ENCODE measurements at regions not wholly inside any gene's neighbourhood (a gene's known extent, or its start where the extent isn't known, plus 50 kb on each side); places are given as distances from the start of the nearest gene placed in this dataset.

- DNase-seq (ENCODE audit: low read depth), result no peak
- Mint-ChIP-seq H3K27me3 (ENCODE audit: low read depth, unreplicated experiment) (no peaks in the 10 kb centered on the region), H3K4me3 (ENCODE audit: unreplicated experiment) (no peak overlapping the region), H3K4me1 (ENCODE audit: low read depth, unreplicated experiment) (no peaks in the 10 kb centered on the region), H3K36me3 (ENCODE audit: low read depth, unreplicated experiment) (peaks cover 3% of the 10 kb centered on the region), H3K27ac (ENCODE audit: unreplicated experiment) (no peak overlapping the region), H3K9me3 (ENCODE audit: unreplicated experiment) (peaks cover 5% of the 10 kb centered on the region)
- Histone ChIP-seq H3K4me1 (ENCODE audit: insufficient read depth, low read length) (no peaks in the 10 kb centered on the region), H2AFZ (ENCODE audit: low read depth, low read length) (no peak overlapping the region), H4K20me1 (ENCODE audit: insufficient read depth, low read length) (no peaks in the 10 kb centered on the region), H3K4me3 (ENCODE audit: insufficient read depth, low read depth, low read length) (no peak overlapping the region), H3K79me2 (ENCODE audit: insufficient read depth, low read length) (no peaks in the 10 kb centered on the region), H3K4me2 (ENCODE audit: low read length) (no peak overlapping the region), H3K36me3 (ENCODE audit: insufficient read depth, low read length) (no peaks in the 10 kb centered on the region), H3K27ac (ENCODE audit: low read depth, low read length) (no peak overlapping the region), H3K27me3 (ENCODE audit: insufficient read depth, low read length) (no peaks in the 10 kb centered on the region), H3K9ac (ENCODE audit: low read length) (no peak overlapping the region), H3K9me3 (ENCODE audit: insufficient read depth, low read depth, low read length) (no peaks in the 10 kb centered on the region)
- FAIRE-seq, result no peak
- TF ChIP-seq CTCF (IDR thresholded peaks at IDR 0.05; ENCODE audit: insufficient read depth, low read depth, low read length) (no peak), EZH2 (IDR thresholded peaks at IDR 0.05; ENCODE audit: insufficient read depth, low read length) (no peak)
Measured at GRCh38 chr7:116377721-116378120, 121.8 kb upstream of the CAV2 start.

- Histone ChIP-seq H3K36me3 (ENCODE audit: insufficient read depth, low read length) (no peaks in the 10 kb centered on the region), H4K20me1 (ENCODE audit: insufficient read depth, low read length) (no peaks in the 10 kb centered on the region), H3K27ac (ENCODE audit: low read depth, low read length) (no peak overlapping the region), H3K4me3 (ENCODE audit: insufficient read depth, low read depth, low read length) (no peak overlapping the region), H3K9ac (ENCODE audit: low read length) (no peak overlapping the region), H3K9me3 (ENCODE audit: insufficient read depth, low read depth, low read length) (no peaks in the 10 kb centered on the region), H2AFZ (ENCODE audit: low read depth, low read length) (no peak overlapping the region), H3K4me2 (ENCODE audit: low read length) (no peak overlapping the region), H3K4me1 (ENCODE audit: insufficient read depth, low read length) (no peaks in the 10 kb centered on the region), H3K79me2 (ENCODE audit: insufficient read depth, low read length) (no peaks in the 10 kb centered on the region), H3K27me3 (ENCODE audit: insufficient read depth, low read length) (no peaks in the 10 kb centered on the region)
- no peaks in the 10 kb centered on the region for H3K27me3 Mint-ChIP-seq (ENCODE audit: low read depth, unreplicated experiment)
- TF ChIP-seq CTCF (IDR thresholded peaks at IDR 0.05; ENCODE audit: insufficient read depth, low read depth, low read length) (no peak), EZH2 (IDR thresholded peaks at IDR 0.05; ENCODE audit: insufficient read depth, low read length) (no peak)
- H3K4me3 Mint-ChIP-seq (ENCODE audit: unreplicated experiment), result no peak overlapping the region
- H3K4me1 Mint-ChIP-seq (ENCODE audit: low read depth, unreplicated experiment), result no peaks in the 10 kb centered on the region
- DNase-seq (ENCODE audit: low read depth) (peak; percentile 27), FAIRE-seq (no peak)
- H3K9me3 Mint-ChIP-seq (ENCODE audit: unreplicated experiment), result no peaks in the 10 kb centered on the region
- H3K36me3 Mint-ChIP-seq (ENCODE audit: low read depth, unreplicated experiment), result no peaks in the 10 kb centered on the region
- no peak overlapping the region for H3K27ac Mint-ChIP-seq (ENCODE audit: unreplicated experiment)
Measured at GRCh38 chr7:116380025-116380424, 119.5 kb upstream of the CAV2 start.

- H3K4me3 ChIP-seq (ENCODE audit: insufficient read depth, low read depth, low read length), result no peak overlapping the region
- H3K9ac ChIP-seq (ENCODE audit: low read length), result no peak overlapping the region
- FAIRE-seq (no peak), DNase-seq (ENCODE audit: low read depth) (no peak)
- no peaks in the 10 kb centered on the region for H3K4me1 ChIP-seq (ENCODE audit: insufficient read depth, low read length)
- TF ChIP-seq EZH2 (IDR thresholded peaks at IDR 0.05; ENCODE audit: insufficient read depth, low read length), result no peak
- no peak for TF ChIP-seq CTCF (IDR thresholded peaks at IDR 0.05; ENCODE audit: insufficient read depth, low read depth, low read length)
- H3K27ac ChIP-seq (ENCODE audit: low read depth, low read length), result no peak overlapping the region
- no peaks in the 10 kb centered on the region for H4K20me1 ChIP-seq (ENCODE audit: insufficient read depth, low read length)
- Mint-ChIP-seq H3K9me3 (ENCODE audit: unreplicated experiment) (no peaks in the 10 kb centered on the region), H3K36me3 (ENCODE audit: low read depth, unreplicated experiment) (no peaks in the 10 kb centered on the region), H3K4me3 (ENCODE audit: unreplicated experiment) (no peak overlapping the region), H3K27me3 (ENCODE audit: low read depth, unreplicated experiment) (no peaks in the 10 kb centered on the region), H3K4me1 (ENCODE audit: low read depth, unreplicated experiment) (no peaks in the 10 kb centered on the region), H3K27ac (ENCODE audit: unreplicated experiment) (no peak overlapping the region)
- no peaks in the 10 kb centered on the region for H3K79me2 ChIP-seq (ENCODE audit: insufficient read depth, low read length)
- H3K9me3 ChIP-seq (ENCODE audit: insufficient read depth, low read depth, low read length), result no peaks in the 10 kb centered on the region
- H3K4me2 ChIP-seq (ENCODE audit: low read length), result no peak overlapping the region
- H3K36me3 ChIP-seq (ENCODE audit: insufficient read depth, low read length), result no peaks in the 10 kb centered on the region
- H3K27me3 ChIP-seq (ENCODE audit: insufficient read depth, low read length), result no peaks in the 10 kb centered on the region
- no peak overlapping the region for H2AFZ ChIP-seq (ENCODE audit: low read depth, low read length)
Measured at GRCh38 chr7:116382375-116382774, 117.2 kb upstream of the CAV2 start.
